ENCODE measurements at regions not wholly inside any gene's neighbourhood (a gene's known extent, or its start where the extent isn't known, plus 50 kb on each side); places are given as distances from the start of the nearest gene placed in this dataset.

- no peaks in the 10 kb centered on the region for H3K36me3 ChIP-seq (ENCODE audit: insufficient read depth, low read length)
- H4K20me1 ChIP-seq (ENCODE audit: insufficient read depth, low read length) = no peaks in the 10 kb centered on the region
- intact Hi-C loops (cut with micrococcal nuclease; ENCODE audit: unreplicated experiment) = loop anchor here (10.0 kb wide), 1 partner anchor 112 kb away; no protein-coding TSS in a partner anchor
- H3K4me1 ChIP-seq (ENCODE audit: insufficient read depth, low read length, poor library complexity, severe bottlenecking) = no peaks in the 10 kb centered on the region
- no peak overlapping the region for H2AFZ ChIP-seq (ENCODE audit: low read length)
- no peaks in the 10 kb centered on the region for H3K9me2 ChIP-seq (ENCODE audit: insufficient read depth, low read length)
- H3K4me3 ChIP-seq (ENCODE audit: low read depth, low read length, poor library complexity, severe bottlenecking) = no peak overlapping the region
- no TSS peak for BruUV-seq (replicated peaks)
- ChIA-PET CTCF (ENCODE audit: unreplicated experiment) (no interaction called here), POLR2A (interaction anchor here (0.5 to 1.0 kb wide), 2 partner anchors 16 to 747 kb away, joined by 3 read pairs; no protein-coding TSS in a partner anchor)
- H3K27ac ChIP-seq (ENCODE audit: low read depth, low read length, poor library complexity, severe bottlenecking) = no peak overlapping the region
- H3K4me2 ChIP-seq (ENCODE audit: low read length) = no peak overlapping the region
- H3K9me3 ChIP-seq (ENCODE audit: low read length) = no peaks in the 10 kb centered on the region
- no peak for DNase-seq (ENCODE audit: low spot score)
- TF ChIP-seq EZH2phosphoT487 (IDR thresholded peaks at IDR 0.05; ENCODE audit: borderline replicate concordance, low read depth, low read length) = no peak
- TF ChIP-seq, protein P1, sequence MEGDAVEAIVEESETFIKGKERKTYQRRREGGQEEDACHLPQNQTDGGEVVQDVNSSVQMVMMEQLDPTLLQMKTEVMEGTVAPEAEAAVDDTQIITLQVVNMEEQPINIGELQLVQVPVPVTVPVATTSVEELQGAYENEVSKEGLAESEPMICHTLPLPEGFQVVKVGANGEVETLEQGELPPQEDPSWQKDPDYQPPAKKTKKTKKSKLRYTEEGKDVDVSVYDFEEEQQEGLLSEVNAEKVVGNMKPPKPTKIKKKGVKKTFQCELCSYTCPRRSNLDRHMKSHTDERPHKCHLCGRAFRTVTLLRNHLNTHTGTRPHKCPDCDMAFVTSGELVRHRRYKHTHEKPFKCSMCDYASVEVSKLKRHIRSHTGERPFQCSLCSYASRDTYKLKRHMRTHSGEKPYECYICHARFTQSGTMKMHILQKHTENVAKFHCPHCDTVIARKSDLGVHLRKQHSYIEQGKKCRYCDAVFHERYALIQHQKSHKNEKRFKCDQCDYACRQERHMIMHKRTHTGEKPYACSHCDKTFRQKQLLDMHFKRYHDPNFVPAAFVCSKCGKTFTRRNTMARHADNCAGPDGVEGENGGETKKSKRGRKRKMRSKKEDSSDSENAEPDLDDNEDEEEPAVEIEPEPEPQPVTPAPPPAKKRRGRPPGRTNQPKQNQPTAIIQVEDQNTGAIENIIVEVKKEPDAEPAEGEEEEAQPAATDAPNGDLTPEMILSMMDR (conservative IDR thresholded peaks at IDR 0.05; ENCODE audit: low read length) = no peak
- H3K79me2 ChIP-seq (ENCODE audit: insufficient read depth, low read depth, low read length) = no peaks in the 10 kb centered on the region
Measured at GRCh38 chr15:38702178-38702912, 137.7 kb upstream of the RASGRP1 start.

DNA sequence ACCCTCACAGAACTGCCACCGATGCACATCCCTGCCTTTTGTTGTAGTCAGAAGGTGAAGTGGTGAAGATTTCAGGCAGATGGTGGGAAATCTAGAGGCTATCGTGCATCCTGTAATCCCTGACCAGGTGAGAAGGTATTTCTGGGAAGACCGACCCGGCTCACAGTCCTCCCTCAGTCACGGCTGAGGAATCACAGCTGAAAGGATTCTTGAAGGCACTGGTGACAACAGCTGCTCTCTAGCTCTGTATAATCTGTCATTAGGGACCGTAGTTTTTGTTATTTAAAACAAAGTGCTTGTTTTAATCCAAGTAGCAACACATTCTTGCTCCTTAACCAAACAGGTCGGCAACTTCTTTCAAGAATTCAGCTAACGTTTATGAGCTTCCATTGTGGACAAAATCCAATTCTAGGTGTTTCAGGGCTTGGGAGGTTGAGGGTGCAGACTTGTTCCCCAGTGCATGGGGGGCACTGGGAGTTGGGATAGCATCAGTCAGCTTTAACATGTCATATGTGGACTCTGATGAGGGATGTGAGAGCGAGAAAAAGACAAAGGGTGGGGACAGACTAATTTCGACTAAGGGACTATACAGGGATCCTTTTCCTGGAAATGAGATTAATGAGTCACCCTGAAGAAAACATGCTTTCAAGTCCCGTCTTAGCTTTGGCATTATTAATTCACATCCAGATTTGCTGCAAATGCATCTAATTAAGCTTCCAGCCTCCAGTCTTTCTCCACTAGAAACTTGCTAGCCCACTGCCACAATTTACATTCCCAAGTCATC lies 141.0 kb upstream of the RASGRP1 start:
- H3K9me3 ChIP-seq (ENCODE audit: low read length) = no peaks in the 10 kb centered on the region
- DNase-seq (ENCODE audit: low spot score) = no peak
- no peaks in the 10 kb centered on the region for H3K79me2 ChIP-seq (ENCODE audit: insufficient read depth, low read depth, low read length)
- H3K27ac ChIP-seq (ENCODE audit: low read depth, low read length, poor library complexity, severe bottlenecking) = no peak overlapping the region
- ChIA-PET CTCF (ENCODE audit: unreplicated experiment) (no interaction called here), POLR2A (interaction anchor here (0.6 to 1.1 kb wide), 3 partner anchors 9 to 115 kb away, joined by 3 to 4 read pairs (median 4); no protein-coding TSS in a partner anchor)
- BruUV-seq (replicated peaks) = no TSS peak
- no peak overlapping the region for H3K4me3 ChIP-seq (ENCODE audit: low read depth, low read length, poor library complexity, severe bottlenecking)
- no peak for TF ChIP-seq EZH2phosphoT487 (IDR thresholded peaks at IDR 0.05; ENCODE audit: borderline replicate concordance, low read depth, low read length)
- TF ChIP-seq, protein P1 (conservative IDR thresholded peaks at IDR 0.05; ENCODE audit: low read length) = no peak
- H3K4me1 ChIP-seq (ENCODE audit: insufficient read depth, low read length, poor library complexity, severe bottlenecking) = no peaks in the 10 kb centered on the region
- no peak overlapping the region for H2AFZ ChIP-seq (ENCODE audit: low read length)
- no peaks in the 10 kb centered on the region for H4K20me1 ChIP-seq (ENCODE audit: insufficient read depth, low read length)
- intact Hi-C loops (cut with micrococcal nuclease; ENCODE audit: unreplicated experiment) = loop anchor here (5.0 to 10.0 kb wide), 2 partner anchors 109 to 1052 kb away; no protein-coding TSS in a partner anchor
- no peak overlapping the region for H3K4me2 ChIP-seq (ENCODE audit: low read length)
- no peaks in the 10 kb centered on the region for H3K36me3 ChIP-seq (ENCODE audit: insufficient read depth, low read length)
- H3K9me2 ChIP-seq (ENCODE audit: insufficient read depth, low read length) = no peaks in the 10 kb centered on the region

All from OCI-LY7 (cell line).